Activated B cell treated with CpG ODN at 0.5 μM for 24 hours (primary cell): ENCODE measurements at regions not wholly inside any gene's neighbourhood (a gene's known extent, or its start where the extent isn't known, plus 50 kb on each side); places are given as distances from the start of the nearest gene placed in this dataset.

Experiments used
- ATAC-seq: fragments of 200-7000 bp; cut with Tn5 transposase; one replicate; pipeline ENCODE4 v1.10.0; 2021; ENCODE audit warnings: low read depth, mild to moderate bottlenecking, moderate library complexity
- CTCF ChIA-PET: fragments of 350-600 bp; sonication (Branson Sonifier 250); formaldehyde crosslinking; loops from one replicate; lab custom pipeline; 2021; ENCODE audit warnings: antibody characterized with exemption; lab: Charles Lee
- POLR2A ChIA-PET: fragments of 350-600 bp; sonication (Branson Sonifier 250); formaldehyde crosslinking; loops from one replicate; lab custom pipeline; 2021; ENCODE audit warnings: antibody characterized with exemption; lab: Charles Lee
- DNase-seq: peaks from one replicate; pipeline ENCODE4 v3.0.0; 2022
- H3K27ac Mint-ChIP-seq: one replicate; pipeline ENCODE4 v1.8.0; 2020; ENCODE audit warnings: mixed read lengths
- H3K27me3 Mint-ChIP-seq: one replicate; pipeline ENCODE4 v1.8.0; 2021; ENCODE audit warnings: mixed read lengths
- H3K36me3 Mint-ChIP-seq: one replicate; pipeline ENCODE4 v1.8.0; 2021; ENCODE audit warnings: low read depth, mixed read lengths
- H3K4me1 Mint-ChIP-seq: one replicate; pipeline ENCODE4 v1.8.0; 2021; ENCODE audit warnings: mixed read lengths
- H3K4me3 Mint-ChIP-seq: one replicate; pipeline ENCODE4 v1.8.0; 2020; ENCODE audit warnings: mild to moderate bottlenecking, mixed read lengths
- H3K9me3 Mint-ChIP-seq: one replicate; pipeline ENCODE4 v1.8.0; 2020; ENCODE audit warnings: mixed read lengths
- intact Hi-C: fragments of 100-400 bp; cut with micrococcal nuclease; formaldehyde crosslinking; loops from one replicate; pipeline ENCODE4 v1.15.1; 2024
- TF ChIP-seq, protein P1 (sequence below): fragments of 200-600 bp; IDR thresholded peaks from one replicate; pipeline ENCODE4 v1.8.0; 2022; ENCODE audit warnings: antibody characterized with exemption, mild to moderate bottlenecking

DNA sequence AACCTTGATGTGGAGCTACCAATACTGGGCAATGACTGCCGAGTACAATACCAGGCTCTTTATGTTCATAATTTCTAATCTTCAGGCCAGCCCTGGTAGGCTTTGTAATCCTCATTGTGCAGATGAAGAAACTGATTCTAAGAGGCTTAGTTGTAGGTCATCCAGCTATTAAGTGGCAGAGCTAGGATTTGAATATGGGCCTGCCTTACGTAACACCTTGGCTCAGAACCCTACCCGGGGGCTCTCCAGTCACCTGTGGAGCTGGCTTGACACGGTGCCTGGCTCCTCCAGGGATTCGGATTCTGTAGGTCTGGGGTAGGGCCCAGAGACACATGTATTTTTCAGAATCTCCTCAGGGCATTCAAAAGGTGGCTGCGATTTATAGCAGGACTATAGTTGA, 515.5 kb downstream of the QKI start:
- no peak for ATAC-seq
- DNase-seq: no peak
- H3K36me3 Mint-ChIP-seq: no peaks in the 10 kb centered on the region
- peaks cover 6% of the 10 kb centered on the region for H3K27me3 Mint-ChIP-seq
- no peak overlapping the region for H3K27ac Mint-ChIP-seq
- POLR2A ChIA-PET: no interaction called here
- H3K4me3 Mint-ChIP-seq: no peak overlapping the region
- CTCF ChIA-PET: no interaction called here
- intact Hi-C loops: no loop called here
- no peaks in the 10 kb centered on the region for H3K4me1 Mint-ChIP-seq
- TF ChIP-seq, protein P1, sequence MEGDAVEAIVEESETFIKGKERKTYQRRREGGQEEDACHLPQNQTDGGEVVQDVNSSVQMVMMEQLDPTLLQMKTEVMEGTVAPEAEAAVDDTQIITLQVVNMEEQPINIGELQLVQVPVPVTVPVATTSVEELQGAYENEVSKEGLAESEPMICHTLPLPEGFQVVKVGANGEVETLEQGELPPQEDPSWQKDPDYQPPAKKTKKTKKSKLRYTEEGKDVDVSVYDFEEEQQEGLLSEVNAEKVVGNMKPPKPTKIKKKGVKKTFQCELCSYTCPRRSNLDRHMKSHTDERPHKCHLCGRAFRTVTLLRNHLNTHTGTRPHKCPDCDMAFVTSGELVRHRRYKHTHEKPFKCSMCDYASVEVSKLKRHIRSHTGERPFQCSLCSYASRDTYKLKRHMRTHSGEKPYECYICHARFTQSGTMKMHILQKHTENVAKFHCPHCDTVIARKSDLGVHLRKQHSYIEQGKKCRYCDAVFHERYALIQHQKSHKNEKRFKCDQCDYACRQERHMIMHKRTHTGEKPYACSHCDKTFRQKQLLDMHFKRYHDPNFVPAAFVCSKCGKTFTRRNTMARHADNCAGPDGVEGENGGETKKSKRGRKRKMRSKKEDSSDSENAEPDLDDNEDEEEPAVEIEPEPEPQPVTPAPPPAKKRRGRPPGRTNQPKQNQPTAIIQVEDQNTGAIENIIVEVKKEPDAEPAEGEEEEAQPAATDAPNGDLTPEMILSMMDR: no peak
- no peaks in the 10 kb centered on the region for H3K9me3 Mint-ChIP-seq

DNA sequence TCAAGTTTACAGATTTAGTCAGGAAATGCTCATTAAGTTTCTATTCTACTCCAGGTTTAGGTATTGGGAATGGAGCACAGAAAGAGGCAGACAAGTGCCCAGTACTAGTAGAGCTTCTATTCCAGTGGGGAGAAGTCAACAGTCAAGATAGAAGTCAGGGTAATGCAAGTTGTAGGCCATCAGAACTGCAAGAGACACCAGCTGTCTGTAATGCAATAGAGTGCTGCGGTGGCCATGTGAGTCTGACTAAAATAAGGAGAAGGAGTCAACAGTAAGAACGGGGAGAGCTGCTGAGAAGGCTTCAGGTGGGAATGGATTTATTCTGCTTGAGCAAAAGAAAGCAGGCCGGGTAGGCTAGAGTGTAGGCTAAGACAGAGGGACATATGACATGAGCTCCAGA, 515.0 kb downstream of the QKI start:
- no peak overlapping the region for H3K4me3 Mint-ChIP-seq
- no peaks in the 10 kb centered on the region for H3K36me3 Mint-ChIP-seq
- peaks cover 6% of the 10 kb centered on the region for H3K27me3 Mint-ChIP-seq
- H3K4me1 Mint-ChIP-seq: no peaks in the 10 kb centered on the region
- ATAC-seq (no peak), DNase-seq (no peak)
- ChIA-PET POLR2A (no interaction called here), CTCF (no interaction called here)
- TF ChIP-seq, protein P1: no peak
- no peaks in the 10 kb centered on the region for H3K9me3 Mint-ChIP-seq
- intact Hi-C loops: no loop called here
- H3K27ac Mint-ChIP-seq: no peak overlapping the region

DNA sequence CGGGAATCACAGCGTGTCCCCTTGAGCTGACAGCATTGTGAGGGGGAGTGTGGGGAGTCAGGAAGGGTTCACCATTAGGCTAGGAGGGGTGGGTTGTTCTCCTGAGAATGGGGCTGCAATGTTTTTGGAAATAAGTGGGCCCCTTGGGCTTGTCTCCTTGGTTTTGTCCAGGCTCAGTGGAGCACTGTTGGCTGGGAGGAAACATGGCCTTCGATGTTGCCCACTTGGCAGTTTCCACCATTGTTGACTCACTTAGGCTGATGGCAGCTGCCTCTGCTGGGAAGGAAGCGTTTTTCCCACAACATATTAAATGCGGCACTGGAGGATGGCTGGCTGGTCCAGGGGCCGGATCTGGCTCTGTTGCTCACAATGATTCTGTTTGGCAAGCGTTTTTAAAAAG, 512.1 kb downstream of the QKI start:
- Mint-ChIP-seq H3K27me3 (no peaks in the 10 kb centered on the region), H3K27ac (no peak overlapping the region), H3K36me3 (no peaks in the 10 kb centered on the region), H3K9me3 (peaks cover 2% of the 10 kb centered on the region), H3K4me3 (no peak overlapping the region), H3K4me1 (no peaks in the 10 kb centered on the region)
- ChIA-PET POLR2A (no interaction called here), CTCF (no interaction called here)
- intact Hi-C loops: no loop called here
- DNase-seq: no peak
- no peak for ATAC-seq
- TF ChIP-seq, protein P1: no peak

DNA sequence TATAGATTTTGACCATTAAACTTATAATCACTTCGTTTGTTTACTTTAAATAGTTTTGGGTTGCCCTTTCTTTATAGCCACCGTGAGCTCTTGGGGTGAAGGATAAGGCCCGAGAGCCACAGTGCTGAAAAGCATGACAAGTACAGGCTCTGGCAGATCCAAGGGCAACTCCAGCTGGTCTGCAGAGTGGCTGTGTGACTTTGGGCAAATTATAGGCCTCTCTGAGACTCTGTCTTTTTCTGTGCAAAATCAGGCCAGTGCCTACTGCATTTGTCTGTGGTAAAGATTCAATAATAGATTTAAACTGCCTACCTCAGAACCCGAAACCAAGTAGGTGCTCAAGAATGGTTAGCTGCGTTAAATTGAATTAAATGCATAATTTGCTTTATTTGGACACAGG, 511.3 kb downstream of the QKI start:
- TF ChIP-seq, protein P1: no peak
- H3K9me3 Mint-ChIP-seq: peaks cover 2% of the 10 kb centered on the region
- no peak overlapping the region for H3K27ac Mint-ChIP-seq
- intact Hi-C loops: no loop called here
- no peak for DNase-seq
- no peak overlapping the region for H3K4me3 Mint-ChIP-seq
- H3K4me1 Mint-ChIP-seq: no peaks in the 10 kb centered on the region
- POLR2A ChIA-PET: no interaction called here
- no peaks in the 10 kb centered on the region for H3K27me3 Mint-ChIP-seq
- ATAC-seq: no peak
- H3K36me3 Mint-ChIP-seq: no peaks in the 10 kb centered on the region
- CTCF ChIA-PET: no interaction called here

DNA sequence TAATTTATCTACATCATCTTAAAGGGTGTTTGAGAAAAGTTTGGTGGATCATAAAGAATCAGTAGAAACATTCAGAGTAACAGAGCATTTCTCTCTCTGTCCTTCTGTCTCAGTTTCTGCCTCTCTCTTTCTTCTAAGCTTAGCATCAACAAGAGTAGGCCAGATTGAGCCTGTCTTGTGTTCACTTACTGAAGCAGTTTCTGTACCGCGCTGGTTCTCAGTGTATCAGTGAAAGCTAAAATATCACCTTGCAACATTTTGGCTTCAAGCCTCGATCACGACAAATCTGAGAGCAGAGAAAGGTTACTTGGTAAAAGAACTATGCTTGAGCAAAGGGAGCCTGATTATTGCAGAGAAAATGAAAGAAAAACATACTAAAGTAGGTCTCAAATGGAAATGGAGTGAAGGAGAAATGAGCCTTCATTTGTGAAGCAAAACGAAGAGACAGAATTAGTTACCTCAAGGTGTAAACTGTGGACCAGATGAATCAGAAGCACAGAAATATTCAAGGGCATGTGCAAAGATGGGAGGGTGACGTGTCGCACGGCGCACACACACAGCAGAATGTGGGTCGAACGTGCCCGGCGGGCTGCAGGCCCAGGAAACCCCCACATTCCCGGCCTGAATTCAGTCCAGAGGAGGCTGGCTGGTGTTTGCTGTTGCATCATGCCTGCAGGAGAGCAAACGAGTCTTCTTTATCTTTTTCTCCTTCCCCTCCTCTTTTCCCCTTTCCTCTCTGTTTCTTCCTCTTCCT, 509.3 kb downstream of the QKI start:
- Mint-ChIP-seq H3K4me1 (no peaks in the 10 kb centered on the region), H3K27ac (no peak overlapping the region), H3K27me3 (peaks cover 2% of the 10 kb centered on the region), H3K36me3 (no peaks in the 10 kb centered on the region), H3K4me3 (no peak overlapping the region), H3K9me3 (peaks cover 2% of the 10 kb centered on the region)
- intact Hi-C loops: no loop called here
- no peak for DNase-seq
- ChIA-PET CTCF (no interaction called here), POLR2A (no interaction called here)
- ATAC-seq: no peak
- TF ChIP-seq, protein P1: no peak
